Retinal pigment epithelial cell (primary cell): ENCODE measurements at regions not wholly inside any gene's neighbourhood (a gene's known extent, or its start where the extent isn't known, plus 50 kb on each side); places are given as distances from the start of the nearest gene placed in this dataset.

Source experiments
- DNase-seq: peaks from one replicate; pipeline ENCODE4 v3.0.0-alpha.2; 2010; ENCODE audit warnings: low read depth
- H3K4me3 ChIP-seq: 2 replicates; pipeline ENCODE4 v1.5.1; 2011; ENCODE audit warnings: mild to moderate bottlenecking, low read length, control low read depth, moderate library complexity
- CTCF ChIP-seq: conservative IDR thresholded peaks from 2 replicates; pipeline ENCODE4 v1.5.1; 2011; ENCODE audit warnings: low read depth, low read length, control low read depth, inconsistent platforms

GRCh38 chr1:215487466-215487865 lies 79.6 kb upstream of the KCTD3 start:
- no peak for DNase-seq
- no peak overlapping the region for H3K4me3 ChIP-seq
- no peak for TF ChIP-seq CTCF

- H3K4me3 ChIP-seq: no peak overlapping the region
- DNase-seq: no peak
- no peak for TF ChIP-seq CTCF
Observed at GRCh38 chr1:215488850-215489249, 78.3 kb upstream of the KCTD3 start.

GRCh38 chr1:215489771-215490565 lies 77.1 kb upstream of the KCTD3 start:
- DNase-seq: no peak
- H3K4me3 ChIP-seq: no peak overlapping the region
- no peak for TF ChIP-seq CTCF

GRCh38 chr1:215497528-215497927 lies 69.6 kb upstream of the KCTD3 start:
- no peak for DNase-seq
- TF ChIP-seq CTCF: no peak
- no peak overlapping the region for H3K4me3 ChIP-seq

- TF ChIP-seq CTCF: no peak
- DNase-seq: no peak
Observed at GRCh38 chr1:215501496-215501895, 65.6 kb upstream of the KCTD3 start.

GRCh38 chr1:215502081-215502480 lies 65.0 kb upstream of the KCTD3 start:
- no peak for TF ChIP-seq CTCF
- no peak for DNase-seq
- H3K4me3 ChIP-seq: no peak overlapping the region

More at GRCh38 chr1:215501496-215501895, 65.6 kb upstream of the KCTD3 start:
- H3K4me3 ChIP-seq: no peak overlapping the region

- DNase-seq: no peak
- no peak for TF ChIP-seq CTCF
- no peak overlapping the region for H3K4me3 ChIP-seq
Observed at GRCh38 chr1:215507119-215507518, 60.0 kb upstream of the KCTD3 start.
